ENCODE measurements at regions not wholly inside any gene's neighbourhood (a gene's known extent, or its start where the extent isn't known, plus 50 kb on each side); places are given as distances from the start of the nearest gene placed in this dataset.
"Not testable (repeated sequence)": the region's sequence is repeated elsewhere in the genome, so short reads cannot be mapped to it uniquely, and the experiment has no call there.

DNA sequence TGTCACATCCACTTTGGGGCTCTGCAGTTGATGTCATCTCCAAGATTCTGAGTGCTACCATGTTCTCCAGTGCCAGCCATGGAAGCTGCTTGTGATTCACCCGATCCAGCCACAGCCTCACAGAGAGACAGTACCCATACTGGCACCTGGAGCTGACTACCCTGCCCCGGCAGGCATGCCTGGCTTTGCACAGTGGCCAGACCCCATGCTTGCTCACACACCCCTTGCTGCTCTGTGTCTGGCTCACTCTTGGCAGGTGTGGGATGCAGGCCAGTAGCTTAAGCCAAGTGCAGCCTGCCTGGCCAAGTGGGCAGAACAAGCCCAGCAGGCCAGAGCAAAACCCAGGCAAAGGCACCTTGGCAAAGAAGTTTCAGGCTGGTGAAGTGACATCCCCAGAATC, 828.4 kb upstream of the VRK2 start:
- Histone ChIP-seq H3K27ac (no peak overlapping the region), H3K9me3 (peaks cover 0 to 18% (median 7%) of the 10 kb centered on the region in 3 donors), H3K4me1 (no peaks in the 10 kb centered on the region), H3K27me3 (no peaks in the 10 kb centered on the region), H3K36me3 (no peaks in the 10 kb centered on the region), H3K4me3 (no peak overlapping the region)
- intact Hi-C loops (cut with DNase I; ENCODE audit: low total_unique reads), result no loop called here
- TF ChIP-seq, protein P1, sequence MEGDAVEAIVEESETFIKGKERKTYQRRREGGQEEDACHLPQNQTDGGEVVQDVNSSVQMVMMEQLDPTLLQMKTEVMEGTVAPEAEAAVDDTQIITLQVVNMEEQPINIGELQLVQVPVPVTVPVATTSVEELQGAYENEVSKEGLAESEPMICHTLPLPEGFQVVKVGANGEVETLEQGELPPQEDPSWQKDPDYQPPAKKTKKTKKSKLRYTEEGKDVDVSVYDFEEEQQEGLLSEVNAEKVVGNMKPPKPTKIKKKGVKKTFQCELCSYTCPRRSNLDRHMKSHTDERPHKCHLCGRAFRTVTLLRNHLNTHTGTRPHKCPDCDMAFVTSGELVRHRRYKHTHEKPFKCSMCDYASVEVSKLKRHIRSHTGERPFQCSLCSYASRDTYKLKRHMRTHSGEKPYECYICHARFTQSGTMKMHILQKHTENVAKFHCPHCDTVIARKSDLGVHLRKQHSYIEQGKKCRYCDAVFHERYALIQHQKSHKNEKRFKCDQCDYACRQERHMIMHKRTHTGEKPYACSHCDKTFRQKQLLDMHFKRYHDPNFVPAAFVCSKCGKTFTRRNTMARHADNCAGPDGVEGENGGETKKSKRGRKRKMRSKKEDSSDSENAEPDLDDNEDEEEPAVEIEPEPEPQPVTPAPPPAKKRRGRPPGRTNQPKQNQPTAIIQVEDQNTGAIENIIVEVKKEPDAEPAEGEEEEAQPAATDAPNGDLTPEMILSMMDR (IDR thresholded peaks at IDR 0.05), result no peak
- DNase-seq, result no peak

DNA sequence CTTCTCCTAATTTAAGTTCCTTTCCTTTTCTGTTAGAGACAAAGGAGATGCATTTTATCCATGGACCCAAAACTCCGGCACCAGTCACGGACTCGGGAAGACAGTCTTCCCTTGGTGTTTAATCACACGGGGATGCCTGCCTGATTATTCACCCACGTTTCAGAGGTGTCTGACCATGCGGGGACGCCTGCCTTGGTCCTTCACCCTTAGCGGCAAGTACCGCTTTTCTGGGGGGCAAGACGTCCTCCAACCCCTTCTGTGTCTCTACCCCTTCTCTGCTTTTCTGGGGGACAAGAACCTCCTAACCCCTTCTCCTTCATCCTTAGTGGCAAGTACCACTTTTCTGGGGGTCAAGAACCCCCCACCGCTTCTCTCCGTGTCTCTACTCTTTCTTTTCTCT, 816.9 kb upstream of the VRK2 start:
- H3K4me3 ChIP-seq; DNase-seq; H3K27ac ChIP-seq; intact Hi-C loops (cut with DNase I; ENCODE audit: low total_unique reads); H3K27me3 ChIP-seq; H3K36me3 ChIP-seq; H3K4me1 ChIP-seq; H3K9me3 ChIP-seq: not testable (repeated sequence)

DNA sequence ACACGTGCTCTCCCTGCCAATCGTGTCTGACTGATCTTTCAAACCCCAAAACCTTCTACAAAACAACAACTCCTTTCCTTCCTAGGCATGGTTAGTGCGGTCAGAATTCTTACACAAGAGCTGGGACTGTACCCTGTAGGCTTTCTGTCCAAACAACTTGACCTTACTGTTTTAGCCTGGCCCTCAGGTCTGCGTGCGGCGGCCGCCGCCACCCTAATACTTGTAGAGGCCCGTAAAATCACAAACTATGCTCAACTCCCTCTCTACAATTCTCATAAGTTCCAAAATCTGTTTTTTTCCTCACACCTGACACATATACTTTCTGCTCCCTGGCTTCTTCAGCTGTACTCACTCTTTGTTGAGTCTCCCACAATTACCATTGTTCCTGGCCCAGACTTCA, 814.3 kb upstream of the VRK2 start:
- H3K27me3 ChIP-seq; H3K4me1 ChIP-seq; H3K27ac ChIP-seq; H3K9me3 ChIP-seq; H3K36me3 ChIP-seq; intact Hi-C loops (cut with DNase I; ENCODE audit: low total_unique reads); H3K4me3 ChIP-seq; DNase-seq: not testable (repeated sequence)

DNA sequence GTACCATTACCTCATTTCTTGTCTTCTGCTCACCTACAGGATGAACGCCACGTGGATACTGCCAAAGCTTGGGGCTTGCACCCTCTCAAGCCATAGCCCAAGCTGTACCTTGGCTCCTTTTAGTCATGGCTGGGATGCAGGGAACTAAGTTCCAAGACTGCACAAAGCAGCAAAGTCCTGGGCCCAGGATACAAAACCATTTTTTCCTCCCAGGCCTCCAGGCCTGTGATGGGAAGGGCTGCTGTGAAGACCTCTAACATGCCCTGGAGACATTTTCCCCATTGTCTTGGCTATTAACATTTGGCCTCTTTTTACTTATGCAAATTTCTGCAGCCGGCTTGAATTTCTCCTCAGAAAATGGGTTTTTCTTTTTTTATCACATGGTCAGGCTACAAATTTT, 795.1 kb upstream of the VRK2 start:
- H3K27me3 ChIP-seq; DNase-seq; H3K9me3 ChIP-seq; H3K4me3 ChIP-seq; intact Hi-C loops (cut with DNase I; ENCODE audit: low total_unique reads); H3K4me1 ChIP-seq; H3K27ac ChIP-seq; H3K36me3 ChIP-seq: not testable (repeated sequence)

DNA sequence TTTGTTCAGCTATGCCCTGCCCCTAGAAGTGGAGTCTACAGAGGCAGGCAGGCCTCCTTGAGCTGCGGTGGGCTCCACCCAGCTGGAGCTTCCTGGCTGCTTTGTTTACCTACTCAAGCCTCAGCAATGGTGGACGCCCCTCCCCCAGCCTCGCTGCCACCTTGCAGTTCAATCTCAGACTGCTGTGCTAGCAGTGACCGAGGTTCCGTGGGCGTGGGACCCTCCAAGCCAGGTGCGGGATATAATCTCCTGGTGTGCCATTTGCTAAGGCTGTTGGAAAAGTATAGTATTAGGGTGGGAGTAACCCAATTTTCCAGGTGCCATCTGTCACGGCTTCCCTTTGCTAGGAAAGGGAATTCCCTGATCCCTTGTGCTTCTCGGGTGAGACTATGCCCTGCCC, 770.2 kb upstream of the VRK2 start:
- H3K36me3 ChIP-seq; H3K4me1 ChIP-seq; H3K27me3 ChIP-seq; intact Hi-C loops (cut with DNase I; ENCODE audit: low total_unique reads); H3K9me3 ChIP-seq; DNase-seq; H3K4me3 ChIP-seq; H3K27ac ChIP-seq: not testable (repeated sequence)

DNA sequence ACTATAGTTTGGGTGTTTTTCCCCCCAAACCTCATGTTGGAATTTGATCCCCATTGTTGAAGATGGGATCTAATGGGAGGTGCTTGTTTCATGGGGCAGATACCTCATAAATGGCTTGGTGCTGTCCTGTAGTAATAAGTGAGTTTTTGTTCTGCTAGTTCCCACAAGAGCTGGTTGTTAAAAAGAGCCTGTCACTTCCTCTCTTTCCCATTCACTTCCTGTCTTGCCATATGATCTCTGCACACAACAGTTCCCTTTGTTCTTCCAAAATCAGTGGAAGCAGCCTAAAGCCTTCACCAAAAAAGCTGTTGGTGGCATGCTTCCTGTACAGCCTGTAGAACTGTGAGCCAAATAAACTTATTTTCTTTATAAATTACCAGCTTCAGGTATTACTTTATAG, 768.2 kb upstream of the VRK2 start:
- Histone ChIP-seq H3K4me3 (no peak overlapping the region), H3K9me3 (peaks cover 0 to 7% (median 4%) of the 10 kb centered on the region in 3 donors), H3K4me1 (no peaks in the 10 kb centered on the region), H3K27ac (no peak overlapping the region), H3K27me3 (no peaks in the 10 kb centered on the region), H3K36me3 (no peaks in the 10 kb centered on the region)
- TF ChIP-seq, protein P1 (IDR thresholded peaks at IDR 0.05), result no peak
- DNase-seq, result no peak
- intact Hi-C loops (cut with DNase I; ENCODE audit: low total_unique reads), result no loop called here

DNA sequence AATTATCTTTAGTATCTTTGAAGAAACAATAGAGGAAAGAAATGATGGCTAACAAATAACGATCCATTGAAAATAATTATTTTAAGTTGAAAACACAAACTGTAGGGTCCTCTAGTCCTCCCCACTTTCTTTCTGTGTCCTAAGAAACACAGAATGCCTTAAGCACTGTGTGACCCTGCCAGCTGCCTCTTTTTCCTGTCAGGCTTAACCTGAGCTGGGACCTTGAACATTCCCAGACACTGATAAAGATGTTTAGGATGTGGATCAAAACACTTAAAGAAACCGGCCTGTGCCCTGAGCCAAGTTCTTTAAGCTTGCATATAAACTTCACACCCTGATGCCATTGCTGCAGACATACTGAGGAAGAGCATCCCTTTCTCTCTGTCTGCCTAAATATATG, 755.4 kb upstream of the VRK2 start:
- H3K9me3 ChIP-seq, result peaks cover 0 to 7% (median 0%) of the 10 kb centered on the region in 3 donors
- TF ChIP-seq, protein P1 (IDR thresholded peaks at IDR 0.05), result no peak
- intact Hi-C loops (cut with DNase I; ENCODE audit: low total_unique reads), result no loop called here

DNA sequence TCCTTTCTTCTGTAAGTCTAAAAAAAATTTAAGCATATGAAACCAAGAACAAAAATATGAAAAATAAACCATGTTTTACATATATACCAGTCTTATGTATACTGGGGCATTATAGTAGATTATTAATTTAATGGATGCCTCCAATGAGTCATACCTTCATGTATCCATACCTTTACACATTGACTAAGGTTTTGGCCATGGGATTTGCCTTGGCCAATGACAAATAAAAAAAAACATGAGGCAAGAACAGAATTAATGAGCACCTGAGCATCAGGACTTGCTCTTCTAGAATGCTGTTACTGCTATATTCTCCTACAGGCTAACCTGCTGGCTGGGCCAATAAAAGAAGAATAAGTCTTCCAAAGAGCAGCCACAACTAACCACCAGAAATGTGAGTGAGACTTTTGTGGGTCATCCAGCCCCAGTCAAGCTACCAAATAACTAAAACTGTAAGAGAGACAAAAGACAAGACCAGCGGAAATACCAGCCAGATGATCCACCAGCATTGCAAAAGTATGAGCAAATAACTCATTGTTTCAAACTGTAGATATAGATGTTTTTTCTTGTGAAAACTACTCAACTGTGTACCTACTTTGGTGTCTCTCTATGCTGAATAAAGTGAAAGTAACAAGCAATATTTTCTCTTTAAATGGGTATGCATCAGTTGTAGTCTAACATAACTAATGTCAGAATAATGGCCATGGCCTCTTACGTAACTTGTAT, 749.6 kb upstream of the VRK2 start:
- TF ChIP-seq, protein P1 (IDR thresholded peaks at IDR 0.05), result no peak
- no peaks in the 10 kb centered on the region for H3K4me1 ChIP-seq
- no peaks in the 10 kb centered on the region for H3K27me3 ChIP-seq
- no peaks in the 10 kb centered on the region for H3K9me3 ChIP-seq
- DNase-seq, result no peak
- intact Hi-C loops (cut with DNase I; ENCODE audit: low total_unique reads), result no loop called here
- H3K4me3 ChIP-seq, result no peak overlapping the region
- no peak overlapping the region for H3K27ac ChIP-seq
- H3K36me3 ChIP-seq, result no peaks in the 10 kb centered on the region

More for the DNA sequence above, 755.4 kb upstream of the VRK2 start:
- H3K27ac ChIP-seq, result no peak overlapping the region
- no peak for DNase-seq
- no peaks in the 10 kb centered on the region for H3K27me3 ChIP-seq
- H3K36me3 ChIP-seq, result no peaks in the 10 kb centered on the region
- no peaks in the 10 kb centered on the region for H3K4me1 ChIP-seq
- H3K4me3 ChIP-seq, result no peak overlapping the region

Measured in tibial artery (tissue), 4 donors.